Fibroblast of mammary gland (primary cell): ENCODE measurements at regions not wholly inside any gene's neighbourhood (a gene's known extent, or its start where the extent isn't known, plus 50 kb on each side); places are given as distances from the start of the nearest gene placed in this dataset.

Experiments used
- DNase-seq: peaks from one replicate; pipeline ENCODE4 v3.0.0-alpha.2; 2010; ENCODE audit warnings: low read depth
- H3K4me3 ChIP-seq: 2 replicates; pipeline ENCODE4 v1.5.1; 2011; ENCODE audit warnings: low read depth, mild to moderate bottlenecking, low read length, moderate library complexity; ENCODE audit not compliant: control insufficient read depth
- TF ChIP-seq, protein P1 (sequence below): conservative IDR thresholded peaks from 2 replicates; pipeline ENCODE4 v1.5.1; 2011; ENCODE audit warnings: low read depth, low read length, inconsistent platforms; ENCODE audit not compliant: control insufficient read depth, insufficient read depth

DNA sequence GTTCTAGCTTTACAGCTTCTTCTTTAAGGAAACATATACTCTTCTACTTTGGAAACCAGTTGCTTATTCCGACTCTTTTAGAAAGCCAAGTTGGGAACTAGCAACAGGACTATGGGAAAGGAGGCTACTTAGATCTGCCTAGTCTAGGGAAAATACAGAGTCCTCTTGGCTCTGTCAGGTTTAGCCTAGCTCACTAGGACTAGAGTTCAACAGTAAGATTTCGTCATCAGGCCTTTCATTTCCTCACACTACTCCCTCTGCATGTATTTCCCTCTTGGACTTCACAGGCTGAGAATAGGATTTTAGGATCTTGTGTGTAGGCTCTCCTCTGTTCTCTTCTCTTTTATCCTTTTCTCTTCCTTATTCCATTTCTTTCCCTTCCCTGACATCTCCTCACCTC is 409.8 kb downstream of the AR start:
- DNase-seq, result no peak
- TF ChIP-seq, protein P1, sequence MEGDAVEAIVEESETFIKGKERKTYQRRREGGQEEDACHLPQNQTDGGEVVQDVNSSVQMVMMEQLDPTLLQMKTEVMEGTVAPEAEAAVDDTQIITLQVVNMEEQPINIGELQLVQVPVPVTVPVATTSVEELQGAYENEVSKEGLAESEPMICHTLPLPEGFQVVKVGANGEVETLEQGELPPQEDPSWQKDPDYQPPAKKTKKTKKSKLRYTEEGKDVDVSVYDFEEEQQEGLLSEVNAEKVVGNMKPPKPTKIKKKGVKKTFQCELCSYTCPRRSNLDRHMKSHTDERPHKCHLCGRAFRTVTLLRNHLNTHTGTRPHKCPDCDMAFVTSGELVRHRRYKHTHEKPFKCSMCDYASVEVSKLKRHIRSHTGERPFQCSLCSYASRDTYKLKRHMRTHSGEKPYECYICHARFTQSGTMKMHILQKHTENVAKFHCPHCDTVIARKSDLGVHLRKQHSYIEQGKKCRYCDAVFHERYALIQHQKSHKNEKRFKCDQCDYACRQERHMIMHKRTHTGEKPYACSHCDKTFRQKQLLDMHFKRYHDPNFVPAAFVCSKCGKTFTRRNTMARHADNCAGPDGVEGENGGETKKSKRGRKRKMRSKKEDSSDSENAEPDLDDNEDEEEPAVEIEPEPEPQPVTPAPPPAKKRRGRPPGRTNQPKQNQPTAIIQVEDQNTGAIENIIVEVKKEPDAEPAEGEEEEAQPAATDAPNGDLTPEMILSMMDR, result no peak
- H3K4me3 ChIP-seq, result no peak overlapping the region

DNA sequence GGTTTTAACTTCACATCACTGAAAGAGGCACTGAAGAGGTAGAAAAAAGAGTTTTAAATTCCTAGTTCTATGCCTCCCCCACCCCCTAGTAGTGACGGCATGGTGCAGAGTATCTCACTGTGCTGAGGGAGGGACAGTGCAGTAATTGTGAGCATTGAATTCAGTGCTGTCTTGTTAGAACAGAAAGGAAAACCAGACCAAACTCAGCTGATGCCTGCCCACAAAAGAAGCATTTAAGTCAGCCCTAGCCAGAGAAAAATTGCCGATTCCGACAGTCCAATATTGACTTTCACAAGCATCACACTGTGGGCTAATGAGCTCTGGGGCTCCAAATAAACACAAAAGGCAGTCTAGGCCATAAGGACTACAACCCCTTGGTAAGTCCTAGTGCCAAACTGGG is 417.7 kb downstream of the AR start:
- no peak for DNase-seq
- TF ChIP-seq, protein P1, result no peak
- no peak overlapping the region for H3K4me3 ChIP-seq
